Erythroblast (primary cell): ENCODE measurements at regions not wholly inside any gene's neighbourhood (a gene's known extent, or its start where the extent isn't known, plus 50 kb on each side); places are given as distances from the start of the nearest gene placed in this dataset.

Experiments used
- GATA1 ChIP-seq: IDR thresholded peaks from 2 replicates; pipeline ENCODE4 v1.6.1; 2011; ENCODE audit warnings: low read depth, mild to moderate bottlenecking, control low read depth, low read length, moderate library complexity
- POLR2A ChIP-seq: IDR thresholded peaks from 2 replicates; pipeline ENCODE4 v1.6.1; 2011; ENCODE audit warnings: mild to moderate bottlenecking, low read length

DNA sequence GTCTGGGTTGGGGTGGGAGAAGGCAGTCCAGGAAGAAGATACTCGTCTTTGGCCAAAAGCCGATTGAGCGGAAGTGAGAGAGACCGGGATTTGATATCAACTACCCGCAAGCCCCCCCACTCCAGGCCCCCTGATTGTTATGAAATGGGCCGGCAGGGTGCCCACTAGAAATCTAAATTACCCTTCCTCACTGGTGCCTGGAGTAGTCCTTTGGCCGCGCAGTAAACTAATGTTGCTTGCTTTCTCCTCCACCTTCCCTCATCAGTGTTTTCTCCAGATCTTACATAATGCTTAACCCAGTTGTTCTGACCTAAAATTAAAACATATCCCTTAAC, 119.2 kb upstream of the BARHL2 start:
- TF ChIP-seq POLR2A (no peak), GATA1 (no peak)
